Left cardiac atrium (tissue), 4 donors: ENCODE measurements at regions not wholly inside any gene's neighbourhood (a gene's known extent, or its start where the extent isn't known, plus 50 kb on each side); places are given as distances from the start of the nearest gene placed in this dataset.

Source experiments
- ATAC-seq, 2 donors: fragments of 200-7000 bp; cut with Tn5 transposase; one replicate each; pipeline ENCODE4 v1.9.1; 2020; ENCODE audit warnings: mild to moderate bottlenecking in 2 of 2, moderate library complexity in 2 of 2
- DNase-seq: peaks from one replicate; pipeline ENCODE4 v3.0.0-alpha.2; 2020
- intact Hi-C, 2 donors: fragments of 100-400 bp; cut with DNase I; formaldehyde crosslinking; loops; one replicate each; pipeline versions ENCODE4 v1.14.1 to v1.15.1; 2022 to 2023
- donor health status: DM: no; HTN: yes; CAD: no.
- donor health status: DM: no; HTN: yes; CAD: no; lungs with severe emphysema.
- donor health status: DM: yes; HTN: yes; CAD: no.
- donor health status: Dilated cardiomyopathy.

DNA sequence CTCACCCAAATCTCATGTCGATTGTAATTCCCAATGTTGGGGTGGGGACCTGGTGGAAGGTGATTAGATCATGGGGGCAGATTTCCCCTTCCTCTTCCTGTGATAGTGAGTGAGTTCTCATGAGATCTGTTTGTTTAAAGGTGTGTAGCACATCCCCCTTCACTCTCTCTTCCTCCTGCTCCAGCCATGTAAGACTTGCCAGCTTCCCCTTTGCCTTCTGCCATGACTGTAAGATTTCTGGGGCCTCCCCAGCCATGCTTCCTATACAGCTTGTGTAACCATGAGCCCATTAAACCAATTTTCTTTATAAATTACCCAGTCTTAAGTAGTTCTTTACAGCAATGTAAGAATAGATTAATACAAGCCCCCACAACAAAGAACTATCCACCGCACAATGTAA, 109.9 kb upstream of the JAZF1 start:
- ATAC-seq (no peak), DNase-seq (no peak)
- intact Hi-C loops, result no loop called here

- no peak for ATAC-seq
- intact Hi-C loops, result no loop called here
- no peak for DNase-seq
These were observed 111.0 kb upstream of the JAZF1 start for GRCh38 chr7:28291559-28291958.

GRCh38 chr7:28292834-28293526, 112.4 kb upstream of the JAZF1 start:
- DNase-seq, result no peak
- no peak for ATAC-seq
- intact Hi-C loops, result no loop called here

DNA sequence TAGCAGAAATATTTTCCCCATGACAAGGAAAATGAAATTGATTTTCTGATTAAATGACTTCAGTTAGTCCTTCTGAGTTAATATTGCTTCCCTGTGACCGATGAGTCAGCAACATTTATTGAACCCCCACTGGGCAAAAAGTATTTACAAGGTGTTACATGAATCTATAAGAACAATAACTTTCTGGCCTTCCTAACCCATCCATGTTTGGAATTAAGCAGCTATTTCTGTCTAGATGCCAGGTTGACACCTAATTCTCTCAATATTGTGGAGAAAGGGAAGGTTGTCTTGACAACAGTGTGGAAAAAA, 112.9 kb upstream of the JAZF1 start:
- ATAC-seq, result no peak
- DNase-seq, result no peak
- intact Hi-C loops, result no loop called here

- intact Hi-C loops, result loop anchor here (2.0 to 5.0 kb wide), 2 partner anchors 86 to 330 kb away; no protein-coding TSS in a partner anchor
- ATAC-seq (peak in 1 of 2 donors; percentile 20), DNase-seq (peak; percentile 32)
These were observed 115.5 kb upstream of the CREB5 start for GRCh38 chr7:28296571-28297483.

DNA sequence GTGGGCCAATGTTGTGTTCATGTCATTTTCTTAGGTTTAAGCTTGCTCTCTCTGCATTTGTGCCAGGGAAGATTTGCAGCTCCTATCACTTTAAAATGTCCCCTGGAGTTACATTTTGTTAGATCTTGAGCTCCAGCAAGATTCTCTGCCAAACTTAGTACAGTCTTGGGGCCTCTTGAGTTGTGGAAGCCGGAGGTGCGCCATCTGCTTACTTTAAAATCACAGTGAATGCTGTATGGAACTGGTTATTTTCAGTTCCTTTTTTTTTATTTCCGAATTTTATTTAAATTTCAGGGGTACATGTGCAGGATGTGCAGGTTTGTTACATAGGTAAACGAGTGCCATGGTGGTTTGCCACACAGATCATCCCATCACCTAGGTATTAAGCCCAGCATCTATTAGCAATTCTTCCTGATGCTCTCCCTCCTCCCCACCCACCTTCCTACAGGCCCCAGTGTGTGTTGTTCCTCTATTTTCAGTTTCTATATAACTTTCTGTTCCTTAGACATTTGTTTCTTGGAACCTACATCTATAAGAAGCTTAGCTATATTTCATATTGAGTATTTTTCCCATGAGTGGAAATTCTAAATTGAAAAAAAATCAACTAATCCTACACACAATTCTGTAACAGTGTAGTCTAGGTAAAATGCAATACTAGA, 114.4 kb upstream of the CREB5 start:
- no peak for ATAC-seq
- no peak for DNase-seq
- intact Hi-C loops, result loop anchor here (2.0 to 5.0 kb wide), 2 partner anchors 85 to 329 kb away; no protein-coding TSS in a partner anchor

GRCh38 chr7:28298870-28299518, 113.3 kb upstream of the CREB5 start:
- DNase-seq, result no peak
- ATAC-seq, result peak; percentile 65 to 84
- intact Hi-C loops, result loop anchor here (5.0 kb wide), 1 partner anchor 328 kb away; no protein-coding TSS in a partner anchor

GRCh38 chr7:28299556-28299955, 112.8 kb upstream of the CREB5 start:
- DNase-seq (no peak), ATAC-seq (no peak)
- intact Hi-C loops, result loop anchor here (5.0 kb wide), 1 partner anchor 328 kb away; no protein-coding TSS in a partner anchor

GRCh38 chr7:28300488-28300887, 111.8 kb upstream of the CREB5 start:
- no peak for DNase-seq
- no peak for ATAC-seq
- intact Hi-C loops, result loop anchor here in 1 of 2 donors (2.0 kb wide), 1 partner anchor 552 kb away; no protein-coding TSS in a partner anchor

DNA sequence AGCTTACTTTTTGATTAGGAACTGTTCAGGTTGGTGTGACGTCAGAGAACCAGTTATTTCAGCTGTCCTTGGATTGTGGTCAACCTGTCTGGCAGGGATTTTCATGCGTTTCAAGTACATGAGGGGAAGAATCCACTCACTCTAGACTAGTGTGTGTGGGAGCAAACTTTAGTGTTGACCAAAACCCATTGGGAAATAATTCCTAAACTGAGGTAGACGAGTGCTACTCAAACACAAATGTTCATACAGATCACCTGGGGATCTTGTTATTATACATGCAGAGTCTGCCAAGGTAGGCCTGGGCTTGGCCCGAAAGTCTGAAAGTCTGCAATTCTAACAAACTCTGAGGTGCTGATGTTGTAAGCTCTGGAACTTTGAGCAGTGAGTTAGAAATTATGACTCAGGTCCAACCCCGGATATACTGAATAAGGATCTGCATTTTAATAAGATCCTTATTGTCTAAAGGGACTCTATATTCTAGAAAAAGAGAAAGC, 111.1 kb upstream of the CREB5 start:
- ATAC-seq (peak in 1 of 2 donors; percentile 81), DNase-seq (no peak)
- intact Hi-C loops, result loop anchor here in 1 of 2 donors (2.0 kb wide), 1 partner anchor 552 kb away; no protein-coding TSS in a partner anchor

DNA sequence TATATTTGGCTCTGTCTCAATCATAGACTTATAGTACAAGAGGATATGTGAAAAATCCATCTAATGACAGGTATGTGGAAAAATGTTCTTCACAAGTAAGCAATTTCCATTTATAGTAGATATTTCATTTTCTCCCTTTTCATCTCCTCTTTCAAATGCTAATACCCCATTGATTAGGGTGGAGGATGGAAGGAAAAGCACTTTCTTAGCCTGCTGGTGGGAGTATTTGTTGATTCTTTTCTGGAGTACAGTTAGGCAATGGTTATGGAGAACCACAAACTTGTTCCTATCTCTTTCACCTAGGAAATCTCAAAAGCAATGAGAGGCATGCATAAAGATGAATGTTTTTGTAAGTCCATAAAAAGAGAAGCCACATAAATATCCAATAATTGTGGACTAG, 108.0 kb upstream of the CREB5 start:
- ATAC-seq, result no peak
- intact Hi-C loops, result no loop called here

DNA sequence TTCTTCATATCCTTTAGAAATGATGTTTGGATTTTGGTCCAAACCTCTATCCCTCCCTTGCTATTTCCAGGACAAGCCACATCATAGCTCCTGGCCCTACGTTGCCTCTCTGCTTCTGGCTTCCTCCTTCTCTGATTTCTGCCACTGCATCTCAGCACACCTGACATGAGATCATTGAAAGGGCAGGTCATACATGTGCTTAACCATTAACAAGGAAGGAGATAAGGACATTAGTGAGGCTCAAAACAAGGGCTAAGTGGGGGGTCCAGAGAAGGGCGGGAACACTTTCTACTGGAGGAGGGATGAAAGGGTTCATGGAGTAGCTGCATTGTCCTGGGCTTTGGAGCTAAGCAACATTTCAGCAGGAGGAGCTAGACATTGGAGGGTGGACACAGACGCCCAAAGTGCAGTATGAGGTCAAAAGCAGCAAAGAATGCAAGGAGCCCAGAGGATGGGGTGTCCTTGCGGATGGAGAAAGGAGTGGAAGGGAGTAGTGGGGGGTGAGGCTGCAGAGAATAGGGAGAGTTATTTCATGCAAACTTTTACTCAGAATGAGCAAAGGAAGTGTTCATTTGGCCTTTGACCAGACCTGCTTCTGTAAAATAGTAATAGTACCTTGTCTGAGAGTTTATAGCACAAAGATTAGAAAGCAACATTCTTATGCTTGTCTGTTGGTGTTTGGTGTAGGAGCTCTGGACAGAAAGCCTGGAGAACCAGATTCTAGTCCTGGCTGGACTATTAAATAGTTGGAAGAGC, 102.4 kb upstream of the CREB5 start:
- no peak for ATAC-seq
- intact Hi-C loops, result no loop called here
- DNase-seq, result no peak

More for the DNA sequence above, 108.0 kb upstream of the CREB5 start:
- no peak for DNase-seq

DNA sequence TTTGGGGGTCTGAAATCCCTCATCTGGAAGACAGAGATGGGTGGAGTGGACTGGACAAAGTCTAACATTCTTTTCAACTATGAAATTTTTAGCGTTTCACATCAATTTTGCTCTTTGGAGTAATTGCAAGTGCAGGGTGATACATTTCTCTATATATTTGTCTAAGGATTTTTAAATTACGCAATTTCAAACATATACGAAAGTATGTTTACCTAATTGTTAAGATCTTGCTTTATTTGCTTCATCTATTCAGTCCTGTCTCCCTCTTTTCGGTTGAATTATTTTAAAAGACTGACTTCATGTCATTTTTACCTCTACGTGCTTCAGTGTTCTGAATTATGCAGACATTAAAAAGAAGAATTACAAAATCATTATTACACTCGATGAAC, 101.9 kb upstream of the CREB5 start:
- intact Hi-C loops, result no loop called here
- DNase-seq (no peak), ATAC-seq (no peak)

DNA sequence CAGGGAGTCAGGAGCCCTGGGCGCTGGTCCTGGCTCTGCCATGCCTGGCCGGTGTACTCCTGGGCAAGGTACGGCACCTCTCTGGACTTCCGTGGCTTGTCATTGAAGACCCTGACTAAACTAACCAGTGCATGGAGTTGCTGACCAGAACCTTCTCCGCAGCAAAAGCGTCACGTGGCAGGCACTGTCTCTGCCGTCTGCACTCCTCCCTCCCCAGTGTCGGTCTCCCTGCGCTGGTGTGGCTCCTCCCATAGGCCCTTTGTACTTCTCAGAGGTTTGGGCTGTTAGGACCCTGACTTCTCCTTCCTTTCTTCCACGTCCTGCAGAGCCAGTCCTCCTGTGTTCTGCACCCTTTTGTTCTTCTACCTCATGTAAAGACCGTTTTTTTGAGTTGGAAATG, 100.6 kb upstream of the CREB5 start:
- intact Hi-C loops, result no loop called here
- DNase-seq, result no peak

GRCh38 chr7:28312948-28313347, 99.4 kb upstream of the CREB5 start:
- DNase-seq (no peak), ATAC-seq (no peak)
- intact Hi-C loops, result no loop called here

More for the DNA sequence above, 100.6 kb upstream of the CREB5 start:
- ATAC-seq, result no peak

- ATAC-seq (no peak), DNase-seq (no peak)
- intact Hi-C loops, result no loop called here
These were observed 97.5 kb upstream of the CREB5 start for GRCh38 chr7:28314841-28315240.

GRCh38 chr7:28315565-28316410, 96.5 kb upstream of the CREB5 start:
- DNase-seq, result no peak
- intact Hi-C loops, result no loop called here
- no peak for ATAC-seq
